RWPE2 (cell line): ENCODE measurements at regions not wholly inside any gene's neighbourhood (a gene's known extent, or its start where the extent isn't known, plus 50 kb on each side); places are given as distances from the start of the nearest gene placed in this dataset.

Source experiments
- ATAC-seq: fragments of 200-7000 bp; cut with Tn5 transposase; 3 replicates; pipeline ENCODE4 v1.9.1; 2021; ENCODE audit warnings: low read depth
- DNase-seq: peaks from one replicate; pipeline ENCODE4 v3.0.0-alpha.2; 2020; ENCODE audit warnings: low spot score
- H3K27ac ChIP-seq: fragments of 450-650 bp; 2 replicates; pipeline ENCODE4 v1.5.1; 2017; ENCODE audit warnings: mild to moderate bottlenecking; ENCODE audit not compliant: poor library complexity, severe bottlenecking
- H3K27me3 ChIP-seq: fragments of 250-450 bp; sonication (Bioruptor Pico); 2 replicates; pipeline ENCODE4 v1.5.1; 2021; ENCODE audit warnings: mild to moderate bottlenecking, moderate library complexity; ENCODE audit not compliant: insufficient read depth, poor library complexity, severe bottlenecking
- H3K36me3 ChIP-seq: fragments of 250-450 bp; sonication (Bioruptor Pico); 2 replicates; pipeline ENCODE4 v1.5.1; 2020; ENCODE audit warnings: low read depth, mild to moderate bottlenecking, moderate library complexity
- H3K4me1 ChIP-seq: fragments of 250-450 bp; sonication (Bioruptor Pico); 2 replicates; pipeline ENCODE4 v1.5.1; 2021; ENCODE audit warnings: mild to moderate bottlenecking, moderate library complexity; ENCODE audit not compliant: insufficient read depth, poor library complexity, severe bottlenecking
- H3K4me3 ChIP-seq: fragments of 250-450 bp; sonication (Bioruptor Pico); 2 replicates; pipeline ENCODE4 v1.5.1; 2021; ENCODE audit warnings: mild to moderate bottlenecking, moderate library complexity; ENCODE audit not compliant: severe bottlenecking
- H3K9me3 ChIP-seq: fragments of 250-450 bp; sonication (Bioruptor Pico); 2 replicates; pipeline ENCODE4 v1.5.1; 2021; ENCODE audit warnings: mild to moderate bottlenecking, moderate library complexity; ENCODE audit not compliant: severe bottlenecking
- CTCF ChIP-seq: fragments of 450-650 bp; IDR thresholded peaks from one replicate; pipeline ENCODE4 v1.5.1; 2017; ENCODE audit warnings: mild to moderate bottlenecking, moderate library complexity; ENCODE audit not compliant: poor library complexity, severe bottlenecking

GRCh38 chr20:7274870-7275269, 507.4 kb downstream of the BMP2 start:
- no peaks in the 10 kb centered on the region for H3K9me3 ChIP-seq
- DNase-seq (no peak), ATAC-seq (peak; percentile 58; the same call in 2 of the 3 replicates)
- H3K4me3 ChIP-seq: no peak overlapping the region
- TF ChIP-seq CTCF: no peak
- no peaks in the 10 kb centered on the region for H3K4me1 ChIP-seq
- no peaks in the 10 kb centered on the region for H3K27me3 ChIP-seq
- no peak overlapping the region for H3K27ac ChIP-seq
- no peaks in the 10 kb centered on the region for H3K36me3 ChIP-seq

GRCh38 chr20:7275645-7276237, 508.3 kb downstream of the BMP2 start:
- Histone ChIP-seq H3K27me3 (no peaks in the 10 kb centered on the region), H3K27ac (no peak overlapping the region)
- no peak for ATAC-seq

GRCh38 chr20:7285918-7286556, 518.6 kb downstream of the BMP2 start:
- H3K27ac ChIP-seq: no peak overlapping the region
- TF ChIP-seq CTCF: peak; percentile 98
- no peaks in the 10 kb centered on the region for H3K27me3 ChIP-seq
- no peaks in the 10 kb centered on the region for H3K9me3 ChIP-seq
- ATAC-seq (peak; percentile 94), DNase-seq (no peak)
- H3K4me3 ChIP-seq: no peak overlapping the region
- H3K4me1 ChIP-seq: no peaks in the 10 kb centered on the region
- H3K36me3 ChIP-seq: no peaks in the 10 kb centered on the region

More at GRCh38 chr20:7275645-7276237, 508.3 kb downstream of the BMP2 start:
- H3K4me3 ChIP-seq: no peak overlapping the region
- no peak for TF ChIP-seq CTCF
- H3K4me1 ChIP-seq: no peaks in the 10 kb centered on the region
- H3K36me3 ChIP-seq: no peaks in the 10 kb centered on the region
- no peak for DNase-seq
- H3K9me3 ChIP-seq: no peaks in the 10 kb centered on the region

DNA sequence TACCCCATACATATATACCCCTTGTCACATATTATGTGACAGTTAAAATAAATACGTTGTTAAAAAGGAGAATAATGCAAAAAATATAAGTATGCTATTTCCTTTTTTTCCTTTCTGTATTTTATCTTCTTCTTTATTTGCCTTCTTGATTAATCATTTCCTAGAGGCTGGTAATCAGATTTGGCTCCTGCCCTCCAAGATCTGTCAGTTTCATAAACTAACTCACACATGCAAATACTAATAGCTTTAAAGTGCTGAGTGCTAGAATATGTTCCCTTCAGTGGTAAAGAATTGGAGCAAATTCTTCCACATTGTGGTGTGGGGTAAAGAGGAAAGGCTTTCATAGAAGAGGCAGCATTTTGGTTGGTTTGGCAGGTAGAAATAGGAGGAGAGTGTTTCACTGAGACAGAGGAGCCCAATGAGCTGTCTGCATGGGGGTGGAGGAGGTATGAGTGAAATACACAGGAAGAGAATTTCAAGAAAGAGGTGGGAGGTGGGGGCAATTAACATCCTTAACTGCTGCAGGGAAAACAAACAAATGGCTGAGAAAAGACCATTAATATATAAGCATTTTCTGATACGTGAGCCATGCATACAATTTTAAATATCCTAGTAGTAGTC, 523.9 kb downstream of the BMP2 start:
- TF ChIP-seq CTCF: no peak
- Histone ChIP-seq H3K27ac (no peak overlapping the region), H3K4me1 (no peaks in the 10 kb centered on the region), H3K9me3 (no peaks in the 10 kb centered on the region), H3K4me3 (no peak overlapping the region), H3K27me3 (no peaks in the 10 kb centered on the region), H3K36me3 (no peaks in the 10 kb centered on the region)
- DNase-seq: no peak
- ATAC-seq: no peak

DNA sequence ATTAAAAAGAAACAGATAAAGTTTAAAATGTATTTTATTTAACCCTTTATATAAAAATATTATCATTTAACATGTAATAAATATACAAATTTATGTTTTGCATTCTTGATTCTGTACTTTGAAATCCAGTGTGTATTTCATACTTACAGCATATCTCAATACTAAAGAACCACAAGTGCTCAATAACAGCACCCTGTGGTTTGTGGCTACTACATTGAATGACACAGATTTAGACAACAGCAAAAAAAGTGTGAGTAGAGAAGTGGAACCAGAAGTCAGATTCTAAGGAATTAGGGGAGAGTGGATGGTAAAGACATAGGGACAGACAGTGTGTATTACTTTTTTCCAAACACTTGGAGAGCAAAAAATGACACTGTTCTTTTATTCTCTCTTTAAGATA, 524.5 kb downstream of the BMP2 start:
- DNase-seq (no peak), ATAC-seq (no peak)
- TF ChIP-seq CTCF: no peak
- H3K4me3 ChIP-seq: no peak overlapping the region
- H3K27ac ChIP-seq: no peak overlapping the region
- no peaks in the 10 kb centered on the region for H3K36me3 ChIP-seq
- no peaks in the 10 kb centered on the region for H3K9me3 ChIP-seq
- H3K4me1 ChIP-seq: no peaks in the 10 kb centered on the region
- H3K27me3 ChIP-seq: no peaks in the 10 kb centered on the region
